ENCODE measurements at regions not wholly inside any gene's neighbourhood (a gene's known extent, or its start where the extent isn't known, plus 50 kb on each side); places are given as distances from the start of the nearest gene placed in this dataset.

DNA sequence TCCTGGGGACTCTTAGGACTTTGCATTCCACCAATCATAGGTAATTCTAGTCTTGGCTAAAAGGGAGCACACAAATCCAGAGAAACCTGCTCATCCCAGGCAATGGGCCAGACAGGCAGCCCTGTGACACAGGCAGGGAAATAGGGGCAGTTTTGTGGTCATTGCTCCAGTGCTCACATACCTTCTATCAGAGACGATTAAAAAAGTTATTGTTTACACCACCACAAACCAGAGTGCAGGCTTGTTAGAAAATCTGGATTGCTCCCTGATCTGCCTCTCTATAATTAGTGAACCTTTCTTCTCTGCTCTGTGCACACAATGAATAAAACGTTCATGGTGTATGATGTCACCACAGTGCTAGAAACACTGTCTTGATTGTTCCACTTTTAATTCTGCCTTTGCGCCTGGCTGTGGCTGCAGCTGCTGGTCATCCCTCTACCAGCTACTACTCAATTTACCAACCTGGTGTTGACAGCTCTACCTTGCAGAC lies 121.6 kb upstream of the SPATA13 start:
- no peak for DNase-seq
- H3K27me3 Mint-ChIP-seq, result no peaks in the 10 kb centered on the region
- H3K9me3 Mint-ChIP-seq, result no peaks in the 10 kb centered on the region
- peaks cover 10% of the 10 kb centered on the region for H3K4me1 Mint-ChIP-seq
- no peaks in the 10 kb centered on the region for H3K36me3 Mint-ChIP-seq
- CTCF ChIA-PET, result interaction anchor here (1.0 to 1.1 kb wide), 2 partner anchors 12 to 15 kb away, joined by 3 to 5 read pairs; no protein-coding TSS in a partner anchor
- no peak overlapping the region for H3K27ac Mint-ChIP-seq
- H3K4me3 Mint-ChIP-seq, result no peak overlapping the region

GRCh38 chr13:24039621-24040475 lies 120.7 kb upstream of the SPATA13 start:
- H3K36me3 Mint-ChIP-seq, result no peaks in the 10 kb centered on the region
- H3K4me3 Mint-ChIP-seq, result no peak overlapping the region
- no peak overlapping the region for H3K27ac Mint-ChIP-seq
- H3K4me1 Mint-ChIP-seq, result peaks cover 10% of the 10 kb centered on the region
- no peaks in the 10 kb centered on the region for H3K27me3 Mint-ChIP-seq
- DNase-seq, result no peak
- H3K9me3 Mint-ChIP-seq, result no peaks in the 10 kb centered on the region
- CTCF ChIA-PET, result interaction anchor here (1.0 to 3.0 kb wide), 5 partner anchors 11 to 235 kb away, joined by 3 to 12 read pairs (median 4); no protein-coding TSS in a partner anchor

GRCh38 chr13:24040835-24041234 lies 119.7 kb upstream of the SPATA13 start:
- H3K27ac Mint-ChIP-seq, result no peak overlapping the region
- CTCF ChIA-PET, result interaction anchor here (1.1 to 3.0 kb wide), 3 partner anchors 12 to 234 kb away, joined by 3 to 12 read pairs (median 4); no protein-coding TSS in a partner anchor
- DNase-seq, result no peak
- no peaks in the 10 kb centered on the region for H3K9me3 Mint-ChIP-seq
- H3K36me3 Mint-ChIP-seq, result no peaks in the 10 kb centered on the region
- no peaks in the 10 kb centered on the region for H3K27me3 Mint-ChIP-seq
- no peak overlapping the region for H3K4me3 Mint-ChIP-seq
- peaks cover 10% of the 10 kb centered on the region for H3K4me1 Mint-ChIP-seq

GRCh38 chr13:24041651-24042225 lies 118.8 kb upstream of the SPATA13 start:
- H3K27ac Mint-ChIP-seq, result no peak overlapping the region
- peaks cover 2% of the 10 kb centered on the region for H3K9me3 Mint-ChIP-seq
- H3K27me3 Mint-ChIP-seq, result no peaks in the 10 kb centered on the region
- peaks cover 10% of the 10 kb centered on the region for H3K4me1 Mint-ChIP-seq
- CTCF ChIA-PET, result interaction anchor here (3.0 kb wide), 1 partner anchor 11 kb away, joined by 12 read pairs; no protein-coding TSS in a partner anchor
- no peaks in the 10 kb centered on the region for H3K36me3 Mint-ChIP-seq
- DNase-seq, result no peak
- no peak overlapping the region for H3K4me3 Mint-ChIP-seq

DNA sequence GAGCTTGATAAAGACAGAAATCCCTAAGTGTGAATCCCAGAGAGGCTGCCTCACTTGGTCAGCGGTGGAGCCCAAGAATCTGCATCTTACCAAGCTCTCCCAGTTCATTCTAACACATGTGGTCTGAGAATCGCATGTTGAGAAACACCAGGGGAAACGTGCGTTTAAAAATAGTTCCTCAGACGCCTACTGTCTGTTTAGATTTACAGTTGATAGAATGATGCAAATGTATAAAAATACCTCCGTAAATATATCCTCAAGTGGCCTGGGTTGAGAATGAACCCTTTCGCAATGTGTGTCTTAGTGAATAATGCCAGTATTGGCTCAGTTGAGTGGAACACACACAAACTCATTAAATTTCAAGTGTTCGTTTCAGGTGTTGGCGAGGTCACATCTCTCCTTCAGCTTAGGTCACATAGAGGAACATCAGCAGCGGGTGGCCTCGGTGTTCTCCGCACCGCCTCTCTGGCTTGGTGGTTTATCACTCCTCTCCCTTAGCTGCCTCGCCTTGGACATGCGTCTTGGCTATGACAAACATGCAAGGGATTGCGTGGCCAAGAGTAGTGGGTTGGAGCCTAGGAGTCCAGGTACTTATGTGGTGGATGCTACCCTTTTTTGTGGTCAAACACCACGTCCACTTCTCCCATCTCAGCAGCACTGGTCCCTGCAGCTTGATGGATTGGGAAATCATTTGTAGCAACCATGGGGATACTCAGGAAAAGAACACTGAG lies 117.6 kb upstream of the SPATA13 start:
- CTCF ChIA-PET, result interaction anchor here (1.4 to 3.0 kb wide), 3 partner anchors 10 to 185 kb away, joined by 4 to 12 read pairs (median 6); no protein-coding TSS in a partner anchor
- Mint-ChIP-seq H3K4me3 (no peak overlapping the region), H3K27ac (no peak overlapping the region), H3K27me3 (peaks cover 4% of the 10 kb centered on the region), H3K9me3 (peaks cover 7% of the 10 kb centered on the region), H3K4me1 (peaks cover 10% of the 10 kb centered on the region), H3K36me3 (no peaks in the 10 kb centered on the region)
- no peak for DNase-seq

- H3K27me3 Mint-ChIP-seq, result peaks cover 4% of the 10 kb centered on the region
- H3K9me3 Mint-ChIP-seq, result peaks cover 7% of the 10 kb centered on the region
- H3K4me3 Mint-ChIP-seq, result no peak overlapping the region
- no peaks in the 10 kb centered on the region for H3K36me3 Mint-ChIP-seq
- CTCF ChIA-PET, result interaction anchor here (0.6 to 1.8 kb wide), 3 partner anchors 23 to 184 kb away, joined by 3 to 6 read pairs (median 4); no protein-coding TSS in a partner anchor
- H3K4me1 Mint-ChIP-seq, result peaks cover 3% of the 10 kb centered on the region
- H3K27ac Mint-ChIP-seq, result no peak overlapping the region
- no peak for DNase-seq
Measured at GRCh38 chr13:24043590-24044350, 116.8 kb upstream of the SPATA13 start.

- no peak overlapping the region for H3K27ac Mint-ChIP-seq
- no peak overlapping the region for H3K4me3 Mint-ChIP-seq
- peaks cover 7% of the 10 kb centered on the region for H3K9me3 Mint-ChIP-seq
- H3K36me3 Mint-ChIP-seq, result no peaks in the 10 kb centered on the region
- no peaks in the 10 kb centered on the region for H3K4me1 Mint-ChIP-seq
- DNase-seq, result no peak
- CTCF ChIA-PET, result no interaction called here
- H3K27me3 Mint-ChIP-seq, result peaks cover 10% of the 10 kb centered on the region
Measured at GRCh38 chr13:24045597-24045996, 114.9 kb upstream of the SPATA13 start.

GRCh38 chr13:24050292-24050711 lies 110.2 kb upstream of the SPATA13 start:
- H3K36me3 Mint-ChIP-seq, result no peaks in the 10 kb centered on the region
- CTCF ChIA-PET, result interaction anchor here (1.2 to 6.5 kb wide), 2 partner anchors 11 to 169 kb away, joined by 3 to 106 read pairs; no protein-coding TSS in a partner anchor
- DNase-seq, result no peak
- no peak overlapping the region for H3K4me3 Mint-ChIP-seq
- peaks cover 7% of the 10 kb centered on the region for H3K9me3 Mint-ChIP-seq
- peaks cover 34% of the 10 kb centered on the region for H3K27me3 Mint-ChIP-seq
- H3K4me1 Mint-ChIP-seq, result peaks cover 3% of the 10 kb centered on the region
- H3K27ac Mint-ChIP-seq, result no peak overlapping the region

- H3K27ac Mint-ChIP-seq, result no peak overlapping the region
- H3K36me3 Mint-ChIP-seq, result no peaks in the 10 kb centered on the region
- peaks cover 3% of the 10 kb centered on the region for H3K4me1 Mint-ChIP-seq
- no peak for DNase-seq
- H3K9me3 Mint-ChIP-seq, result peaks cover 7% of the 10 kb centered on the region
- peaks cover 34% of the 10 kb centered on the region for H3K27me3 Mint-ChIP-seq
- CTCF ChIA-PET, result interaction anchor here (1.2 to 6.5 kb wide), 3 partner anchors 12 to 177 kb away, joined by 3 to 106 read pairs (median 20); no protein-coding TSS in a partner anchor
- H3K4me3 Mint-ChIP-seq, result no peak overlapping the region
Measured at GRCh38 chr13:24050796-24051715, 109.5 kb upstream of the SPATA13 start.

GRCh38 chr13:24052547-24053518 lies 107.7 kb upstream of the SPATA13 start:
- CTCF ChIA-PET, result interaction anchor here (0.8 to 6.5 kb wide), 19 partner anchors 11 to 181 kb away, joined by 3 to 106 read pairs (median 5); partner anchors contain the start of gene SPATA13
- H3K27me3 Mint-ChIP-seq, result peaks cover 30% of the 10 kb centered on the region
- no peaks in the 10 kb centered on the region for H3K36me3 Mint-ChIP-seq
- no peak overlapping the region for H3K4me3 Mint-ChIP-seq
- no peak overlapping the region for H3K27ac Mint-ChIP-seq
- DNase-seq, result no peak
- peaks cover 3% of the 10 kb centered on the region for H3K4me1 Mint-ChIP-seq
- H3K9me3 Mint-ChIP-seq, result no peaks in the 10 kb centered on the region

- peaks cover 3% of the 10 kb centered on the region for H3K4me1 Mint-ChIP-seq
- H3K27ac Mint-ChIP-seq, result no peak overlapping the region
- DNase-seq, result peak; percentile 77
- no peaks in the 10 kb centered on the region for H3K9me3 Mint-ChIP-seq
- CTCF ChIA-PET, result interaction anchor here (0.6 to 6.5 kb wide), 25 partner anchors 11 to 180 kb away, joined by 3 to 106 read pairs (median 4); partner anchors contain the start of gene SPATA13
- no peak overlapping the region for H3K4me3 Mint-ChIP-seq
- H3K27me3 Mint-ChIP-seq, result peaks cover 30% of the 10 kb centered on the region
- no peaks in the 10 kb centered on the region for H3K36me3 Mint-ChIP-seq
Measured at GRCh38 chr13:24053519-24054251, 106.8 kb upstream of the SPATA13 start.

Data from activated naive CD4-positive, alpha-beta T cell treated with anti-CD3 and anti-CD28 coated beads, Interleukin-2, amount 10 ng/mL, durations not matched to agents 7 days and 5 days (primary cell).